GM18498 (cell line): ENCODE measurements at regions not wholly inside any gene's neighbourhood (a gene's known extent, or its start where the extent isn't known, plus 50 kb on each side); places are given as distances from the start of the nearest gene placed in this dataset.

Experiments
- ATAC-seq: cut with Tn5 transposase; IDR thresholded peaks from one replicate; pipeline ENCODE4 v1.9.1; 2021; ENCODE audit warnings: mild to moderate bottlenecking, moderate library complexity; ENCODE audit not compliant: unreplicated experiment

DNA sequence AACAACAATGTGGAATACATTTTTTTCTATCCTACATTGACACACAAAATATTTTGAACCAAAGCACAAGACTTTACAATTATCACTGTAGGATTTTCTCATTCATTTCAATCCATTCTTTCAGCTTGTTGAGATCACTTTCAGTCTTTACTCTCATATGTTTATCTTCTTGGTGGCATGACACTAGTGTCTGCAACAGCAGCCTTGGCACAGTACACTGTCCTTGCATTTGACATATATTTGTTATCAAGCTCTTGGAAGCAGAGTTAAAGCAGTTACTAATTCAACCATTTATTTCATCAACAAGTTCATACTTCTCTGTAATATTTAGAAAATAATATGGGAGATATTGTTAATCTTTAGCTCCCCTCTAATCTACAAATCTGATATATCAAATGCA lies 922.4 kb upstream of the ADGRL2 start:
- ATAC-seq: no peak

DNA sequence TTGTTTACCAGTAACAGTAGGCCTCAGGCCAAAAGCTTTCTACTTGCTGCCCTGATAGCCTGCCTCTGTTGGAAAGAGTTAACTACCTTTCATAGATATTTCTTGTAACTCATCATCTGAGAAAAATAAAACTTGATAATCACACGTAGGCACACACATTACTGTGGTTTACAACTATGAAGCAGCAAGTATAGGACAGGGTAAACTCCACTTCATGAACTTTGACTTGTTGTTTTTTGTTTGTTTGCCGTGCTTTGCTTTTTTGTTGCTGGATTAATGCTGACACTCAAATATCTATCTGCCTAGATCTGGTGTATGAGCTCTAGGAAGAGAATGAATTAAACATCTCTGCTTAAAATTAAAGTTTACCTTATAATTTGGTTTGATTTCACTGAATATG lies 924.7 kb upstream of the ADGRL2 start:
- ATAC-seq: no peak

GRCh38 chr1:80869299-80869698 lies 931.4 kb upstream of the ADGRL2 start:
- no peak for ATAC-seq

DNA sequence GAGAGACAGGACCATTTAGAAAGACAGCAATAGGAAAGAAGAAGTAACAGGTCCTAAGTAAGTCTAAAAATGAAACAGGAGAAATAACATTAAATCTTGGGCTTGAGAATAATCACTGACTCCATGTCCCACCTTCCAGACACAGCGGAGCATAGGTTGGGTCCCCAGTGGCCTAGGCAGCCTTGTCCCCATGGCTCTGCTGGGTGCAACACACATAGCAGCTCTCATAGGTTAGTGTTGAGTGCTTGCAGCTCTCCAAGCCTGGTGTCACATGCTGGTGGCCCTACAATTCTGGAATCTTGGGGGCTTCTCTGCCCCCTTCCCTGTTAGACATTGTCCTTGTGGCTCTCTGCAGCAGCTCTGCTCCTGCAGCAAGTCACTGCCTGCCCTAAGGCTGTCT lies 952.8 kb upstream of the ADGRL2 start:
- ATAC-seq: no peak

- no peak for ATAC-seq
Observed at GRCh38 chr1:80846966-80847365, 953.8 kb upstream of the ADGRL2 start.

DNA sequence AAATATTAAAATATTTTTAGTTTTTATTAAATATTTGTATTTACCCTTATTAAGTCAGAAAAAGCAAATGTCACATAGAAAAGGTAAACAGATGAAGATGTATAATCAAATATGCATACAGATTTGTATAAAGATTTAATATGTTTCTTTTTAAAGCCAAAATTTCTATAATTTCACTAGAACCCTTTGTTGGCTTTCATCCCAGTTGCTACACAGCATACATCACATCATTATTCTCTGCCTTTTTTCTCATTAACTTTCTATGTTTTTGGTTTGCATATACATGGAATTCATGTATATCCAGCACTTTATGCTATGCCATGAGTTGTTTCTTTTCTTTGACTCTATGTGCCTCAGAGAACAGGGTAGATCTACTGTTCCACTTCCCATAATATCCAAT lies 957.9 kb upstream of the ADGRL2 start:
- no peak for ATAC-seq

DNA sequence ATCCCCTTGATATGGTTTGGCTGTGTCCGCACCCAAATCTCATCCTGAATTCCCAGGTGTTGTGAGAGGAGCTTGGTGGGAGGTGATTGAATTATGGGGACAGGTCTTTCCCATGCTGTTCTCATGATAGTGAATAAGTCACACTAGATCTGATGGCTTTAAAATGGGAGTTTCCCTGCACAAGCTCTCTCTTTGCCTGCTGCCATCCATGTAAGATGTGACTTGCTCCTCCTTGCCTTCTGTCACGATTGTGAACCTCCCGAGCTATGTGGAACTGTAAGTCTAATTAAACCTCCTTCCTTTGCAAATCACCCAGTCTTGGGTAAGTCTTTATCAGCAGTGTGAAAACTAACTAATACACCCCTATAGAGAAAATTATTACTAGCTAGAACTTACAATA lies 959.5 kb upstream of the ADGRL2 start:
- no peak for ATAC-seq

DNA sequence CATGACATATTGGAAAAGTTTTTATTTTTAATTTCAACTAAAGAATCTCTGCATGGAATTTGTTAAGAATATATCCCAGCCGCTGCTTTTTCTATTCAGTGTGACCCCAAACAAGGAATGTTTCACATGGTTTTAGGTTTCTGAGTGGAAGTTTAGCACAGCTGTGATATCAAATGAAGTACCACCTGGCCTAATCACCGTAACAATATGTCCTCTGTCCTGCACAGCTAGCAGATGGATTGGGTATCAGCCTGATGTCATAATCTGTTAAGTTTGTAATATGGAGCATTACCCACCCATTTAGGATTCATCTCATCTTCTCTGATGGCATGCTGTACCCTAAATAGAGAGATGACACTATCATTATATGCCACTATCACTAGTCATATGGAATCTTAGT lies 963.7 kb upstream of the ADGRL2 start:
- ATAC-seq: no peak

GRCh38 chr1:80836505-80836904 lies 964.2 kb upstream of the ADGRL2 start:
- no peak for ATAC-seq

DNA sequence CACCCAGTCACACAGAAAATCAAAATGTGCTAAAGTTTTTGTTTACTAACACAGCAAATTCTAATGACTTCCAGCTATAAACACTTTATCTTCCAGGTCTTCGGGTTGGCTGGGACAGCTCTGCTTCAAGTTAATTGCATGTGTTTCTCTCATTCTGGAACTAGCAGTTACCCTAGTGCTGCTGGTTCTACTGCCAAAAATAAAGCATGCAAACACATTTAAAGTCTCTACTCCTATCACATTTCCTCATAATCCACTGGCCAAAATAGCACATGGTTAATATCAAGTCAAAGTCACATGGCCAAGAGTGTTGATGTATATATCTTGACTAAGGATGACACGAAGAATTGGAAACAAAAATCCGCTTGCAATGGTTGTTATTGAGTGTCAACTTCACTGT lies 973.1 kb upstream of the ADGRL2 start:
- no peak for ATAC-seq

GRCh38 chr1:80825067-80825466 lies 975.7 kb upstream of the ADGRL2 start:
- ATAC-seq: no peak

- ATAC-seq: no peak
Observed at GRCh38 chr1:80818211-80818610, 982.5 kb upstream of the ADGRL2 start.

- ATAC-seq: no peak
Observed at GRCh38 chr1:80807981-80808380, 992.8 kb upstream of the ADGRL2 start.

DNA sequence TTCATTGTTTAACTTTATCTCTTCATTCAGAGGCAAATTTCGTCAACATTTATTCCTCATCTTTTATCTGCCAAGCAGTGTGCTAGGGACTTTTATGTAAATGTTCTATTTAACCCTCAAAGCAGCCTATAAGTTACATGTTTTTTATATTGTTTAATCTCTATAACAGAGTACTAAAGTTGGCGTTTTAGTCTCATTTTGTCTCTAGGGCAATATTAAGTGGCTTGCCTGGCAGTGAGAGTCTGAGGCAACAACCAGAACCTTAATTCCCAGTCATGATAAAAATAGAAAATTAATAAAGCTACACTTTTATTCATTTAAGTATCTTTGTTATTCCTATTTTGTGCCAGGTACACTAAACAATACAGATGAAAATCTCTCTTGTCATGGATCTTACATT lies 994.3 kb upstream of the ADGRL2 start:
- ATAC-seq: no peak

GRCh38 chr1:80801695-80802094 lies 999.0 kb upstream of the ADGRL2 start:
- no peak for ATAC-seq

DNA sequence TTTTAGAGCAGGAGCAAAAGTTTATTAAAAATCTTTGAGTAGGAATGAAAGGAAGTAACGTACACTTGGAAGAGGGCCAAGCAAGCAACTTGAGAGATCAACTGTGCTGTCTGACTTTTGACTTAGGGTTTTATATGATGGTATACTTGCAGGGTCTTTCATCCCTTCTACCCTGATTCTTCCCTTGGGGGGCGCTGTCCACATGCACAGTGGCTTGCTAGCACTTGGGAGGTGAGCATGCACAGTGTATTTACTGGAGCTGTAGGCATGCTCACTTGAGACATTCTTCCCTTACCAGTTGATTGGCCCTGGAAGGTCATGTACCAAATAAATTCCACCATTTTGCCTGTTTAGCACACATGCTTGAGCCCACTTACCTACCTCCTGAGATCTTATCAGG lies 1001.3 kb upstream of the ADGRL2 start:
- ATAC-seq: no peak

GRCh38 chr1:80779275-80779674 lies 1021.5 kb upstream of the ADGRL2 start:
- ATAC-seq: no peak

- ATAC-seq: no peak
Observed at GRCh38 chr1:80778094-80778840, 1022.5 kb upstream of the ADGRL2 start.

- no peak for ATAC-seq
Observed at GRCh38 chr1:80776266-80776665, 1024.5 kb upstream of the ADGRL2 start.

GRCh38 chr1:80769208-80769750 lies 1031.5 kb upstream of the ADGRL2 start:
- ATAC-seq: no peak

DNA sequence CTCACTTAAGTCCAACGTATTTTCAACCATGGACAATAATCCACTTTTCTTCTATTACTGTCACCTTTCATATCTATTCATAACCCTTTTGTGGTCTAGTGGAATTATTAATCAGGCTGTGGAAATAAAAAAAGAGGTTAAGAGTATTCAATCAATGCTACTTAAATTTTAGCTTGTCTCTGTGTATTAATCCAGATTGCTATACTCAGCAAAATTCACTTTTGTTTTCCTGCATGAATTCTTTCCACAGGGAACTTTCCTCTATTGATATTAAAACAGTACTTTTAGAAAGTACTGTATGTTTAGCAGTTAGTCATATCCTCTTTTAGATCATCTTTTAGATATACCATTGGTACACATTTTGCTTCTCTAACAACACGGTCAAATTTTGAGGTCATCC lies 1033.0 kb upstream of the ADGRL2 start:
- no peak for ATAC-seq

- no peak for ATAC-seq
Observed at GRCh38 chr1:80759354-80759753, 1041.4 kb upstream of the ADGRL2 start.

DNA sequence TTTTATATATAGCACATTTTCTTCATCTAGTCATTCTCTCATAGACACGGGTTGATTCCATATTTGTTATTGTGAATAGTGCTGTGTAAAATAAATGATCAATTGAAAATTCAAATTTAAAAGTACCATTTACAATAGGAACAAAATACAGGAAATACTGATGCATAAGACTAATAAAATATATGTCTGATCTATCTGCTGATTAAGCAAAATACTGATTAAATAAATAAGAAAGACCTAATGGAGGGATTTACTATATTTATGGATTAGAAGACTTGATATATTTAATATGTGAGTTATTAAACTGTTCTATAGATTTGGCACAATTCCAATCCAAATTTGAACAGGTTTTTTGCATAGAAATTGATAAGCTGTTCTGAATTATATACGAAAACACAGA lies 1044.8 kb upstream of the ADGRL2 start:
- no peak for ATAC-seq
